ENCODE measurements at regions not wholly inside any gene's neighbourhood (a gene's known extent, or its start where the extent isn't known, plus 50 kb on each side); places are given as distances from the start of the nearest gene placed in this dataset.

GRCh38 chr12:88940854-88941253 lies 360.6 kb upstream of the KITLG start:
- TF ChIP-seq FOXP2 (optimal IDR thresholded peaks at IDR 0.05; ENCODE audit: control extremely low read depth, extremely low read length, insufficient read depth) (no peak), EZH2 (IDR thresholded peaks at IDR 0.05) (no peak), POLR2AphosphoS5 (IDR thresholded peaks at IDR 0.05; ENCODE audit: borderline replicate concordance, low read depth, low read length) (no peak)
- no peaks in the 10 kb centered on the region for H3K36me3 ChIP-seq (ENCODE audit: insufficient read depth, low read length)
- no peak overlapping the region for H3K9ac ChIP-seq (ENCODE audit: insufficient read length)
- no peak for DNase-seq (ENCODE audit: low read depth, low spot score)
- H3K4me3 ChIP-seq: no peak overlapping the region
- no peak overlapping the region for H3K27ac ChIP-seq
- no peaks in the 10 kb centered on the region for H3K9me3 ChIP-seq (ENCODE audit: low read depth, low read length)

DNA sequence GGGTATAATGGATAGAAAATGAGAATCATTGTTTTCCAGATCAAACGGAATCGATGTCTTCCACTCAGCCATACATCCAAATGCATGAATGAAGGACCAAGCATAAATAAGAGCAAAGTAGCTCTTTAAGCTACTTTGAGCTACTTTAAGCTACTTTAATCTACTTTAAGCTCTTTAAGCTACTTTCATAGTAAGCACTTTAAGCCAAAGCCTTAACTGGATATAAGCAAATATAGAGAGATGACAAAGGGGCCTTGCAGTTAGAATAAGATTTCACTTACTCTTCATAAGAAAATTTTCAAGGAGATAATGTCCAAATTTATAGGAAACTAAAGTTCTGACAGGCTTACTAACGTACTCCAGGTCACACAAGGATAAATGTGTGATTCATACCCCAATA lies 355.6 kb upstream of the KITLG start:
- no peak overlapping the region for H3K9ac ChIP-seq (ENCODE audit: insufficient read length)
- TF ChIP-seq FOXP2 (optimal IDR thresholded peaks at IDR 0.05; ENCODE audit: control extremely low read depth, extremely low read length, insufficient read depth) (no peak), POLR2AphosphoS5 (IDR thresholded peaks at IDR 0.05; ENCODE audit: borderline replicate concordance, low read depth, low read length) (no peak), EZH2 (IDR thresholded peaks at IDR 0.05) (no peak)
- no peak overlapping the region for H3K4me3 ChIP-seq
- H3K9me3 ChIP-seq (ENCODE audit: low read depth, low read length): no peaks in the 10 kb centered on the region
- H3K36me3 ChIP-seq (ENCODE audit: insufficient read depth, low read length): no peaks in the 10 kb centered on the region
- H3K27ac ChIP-seq: no peak overlapping the region
- DNase-seq (ENCODE audit: low read depth, low spot score): no peak

DNA sequence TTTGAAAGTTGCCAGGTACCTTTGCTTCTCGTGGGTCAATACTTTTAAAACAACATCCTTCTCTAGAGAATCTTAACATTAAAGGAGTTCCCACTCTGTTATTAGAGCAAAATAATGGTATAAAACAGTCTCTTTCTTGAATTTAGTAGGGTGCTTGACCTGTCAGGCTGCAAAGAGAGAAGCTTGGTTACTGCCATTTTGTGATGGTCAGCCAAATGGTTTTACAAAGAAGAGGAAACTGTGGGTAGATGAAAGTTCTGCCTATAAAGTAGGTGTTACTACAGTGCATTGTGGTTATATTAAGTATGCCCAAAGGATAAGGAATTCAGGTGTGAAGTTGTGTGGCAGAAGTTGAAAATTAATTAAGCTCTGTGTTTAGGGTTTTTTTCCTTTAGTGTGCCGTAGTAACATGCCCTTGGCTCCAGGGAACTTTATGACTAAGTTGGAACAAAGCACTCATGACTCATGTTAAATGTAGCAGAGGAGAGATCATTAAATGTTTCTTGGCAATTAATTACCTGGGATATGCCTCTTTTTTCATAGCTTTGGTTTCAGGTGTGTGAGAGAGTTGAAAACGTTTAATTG lies 354.0 kb upstream of the KITLG start:
- no peaks in the 10 kb centered on the region for H3K9me3 ChIP-seq (ENCODE audit: low read depth, low read length)
- H3K27ac ChIP-seq: no peak overlapping the region
- no peak overlapping the region for H3K9ac ChIP-seq (ENCODE audit: insufficient read length)
- no peaks in the 10 kb centered on the region for H3K36me3 ChIP-seq (ENCODE audit: insufficient read depth, low read length)
- TF ChIP-seq FOXP2 (optimal IDR thresholded peaks at IDR 0.05; ENCODE audit: control extremely low read depth, extremely low read length, insufficient read depth) (no peak), EZH2 (IDR thresholded peaks at IDR 0.05) (no peak), POLR2AphosphoS5 (IDR thresholded peaks at IDR 0.05; ENCODE audit: borderline replicate concordance, low read depth, low read length) (no peak)
- DNase-seq (ENCODE audit: low read depth, low spot score): no peak
- H3K4me3 ChIP-seq: no peak overlapping the region

DNA sequence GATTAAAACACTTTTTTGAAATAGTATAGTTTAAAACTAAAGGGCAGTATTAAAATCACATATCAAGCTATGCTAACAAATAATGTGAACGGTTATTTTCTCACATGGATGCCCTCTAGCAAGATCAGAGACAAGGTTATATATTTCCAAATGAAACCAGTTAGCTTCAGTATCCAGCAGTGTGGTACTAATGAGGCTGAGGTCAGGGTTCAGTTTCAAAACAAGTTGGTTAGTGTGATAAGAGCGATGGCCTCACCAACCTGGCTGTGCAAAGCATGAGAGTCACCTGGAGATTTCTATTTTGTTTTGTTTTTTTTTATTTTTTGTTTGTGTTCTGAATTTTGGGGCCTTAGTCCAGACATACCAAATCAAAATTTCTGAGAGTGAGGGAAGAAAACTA lies 352.2 kb upstream of the KITLG start:
- Histone ChIP-seq H3K9me3 (ENCODE audit: low read depth, low read length) (no peaks in the 10 kb centered on the region), H3K9ac (ENCODE audit: insufficient read length) (no peak overlapping the region), H3K36me3 (ENCODE audit: insufficient read depth, low read length) (no peaks in the 10 kb centered on the region), H3K4me3 (no peak overlapping the region), H3K27ac (no peak overlapping the region)
- no peak for DNase-seq (ENCODE audit: low read depth, low spot score)
- no peak for TF ChIP-seq EZH2 (IDR thresholded peaks at IDR 0.05)
- no peak for TF ChIP-seq FOXP2 (optimal IDR thresholded peaks at IDR 0.05; ENCODE audit: control extremely low read depth, extremely low read length, insufficient read depth)
- no peak for TF ChIP-seq POLR2AphosphoS5 (IDR thresholded peaks at IDR 0.05; ENCODE audit: borderline replicate concordance, low read depth, low read length)

DNA sequence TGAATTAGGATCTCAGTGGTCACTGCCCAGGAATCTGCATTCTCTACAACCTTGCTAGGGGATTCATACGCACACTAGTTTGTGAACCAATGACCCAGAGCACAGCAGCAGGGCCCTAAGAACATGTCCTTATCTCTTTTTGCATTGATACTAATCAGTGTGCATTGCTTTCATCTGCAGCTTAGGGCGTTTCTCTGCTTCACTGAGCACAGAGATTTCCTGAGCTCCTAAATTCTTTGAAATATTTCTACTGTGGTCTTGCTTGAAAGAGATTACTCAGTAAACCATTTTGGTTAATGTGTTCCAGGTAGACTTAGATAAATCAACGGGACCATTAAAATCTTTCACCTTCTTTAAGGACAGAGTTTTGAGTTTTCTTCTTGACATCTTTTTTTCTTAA lies 351.3 kb upstream of the KITLG start:
- no peaks in the 10 kb centered on the region for H3K9me3 ChIP-seq (ENCODE audit: low read depth, low read length)
- H3K9ac ChIP-seq (ENCODE audit: insufficient read length): no peak overlapping the region
- no peaks in the 10 kb centered on the region for H3K36me3 ChIP-seq (ENCODE audit: insufficient read depth, low read length)
- no peak for DNase-seq (ENCODE audit: low read depth, low spot score)
- no peak for TF ChIP-seq EZH2 (IDR thresholded peaks at IDR 0.05)
- TF ChIP-seq FOXP2 (optimal IDR thresholded peaks at IDR 0.05; ENCODE audit: control extremely low read depth, extremely low read length, insufficient read depth): no peak
- TF ChIP-seq POLR2AphosphoS5 (IDR thresholded peaks at IDR 0.05; ENCODE audit: borderline replicate concordance, low read depth, low read length): no peak
- H3K27ac ChIP-seq: no peak overlapping the region
- no peak overlapping the region for H3K4me3 ChIP-seq

GRCh38 chr12:88925454-88925853 lies 345.2 kb upstream of the KITLG start:
- no peak overlapping the region for H3K4me3 ChIP-seq
- no peak overlapping the region for H3K27ac ChIP-seq
- H3K9me3 ChIP-seq (ENCODE audit: low read depth, low read length): no peaks in the 10 kb centered on the region
- H3K9ac ChIP-seq (ENCODE audit: insufficient read length): no peak overlapping the region
- TF ChIP-seq POLR2AphosphoS5 (IDR thresholded peaks at IDR 0.05; ENCODE audit: borderline replicate concordance, low read depth, low read length) (no peak), FOXP2 (optimal IDR thresholded peaks at IDR 0.05; ENCODE audit: control extremely low read depth, extremely low read length, insufficient read depth) (no peak), EZH2 (IDR thresholded peaks at IDR 0.05) (no peak)
- no peaks in the 10 kb centered on the region for H3K36me3 ChIP-seq (ENCODE audit: insufficient read depth, low read length)
- no peak for DNase-seq (ENCODE audit: low read depth, low spot score)

DNA sequence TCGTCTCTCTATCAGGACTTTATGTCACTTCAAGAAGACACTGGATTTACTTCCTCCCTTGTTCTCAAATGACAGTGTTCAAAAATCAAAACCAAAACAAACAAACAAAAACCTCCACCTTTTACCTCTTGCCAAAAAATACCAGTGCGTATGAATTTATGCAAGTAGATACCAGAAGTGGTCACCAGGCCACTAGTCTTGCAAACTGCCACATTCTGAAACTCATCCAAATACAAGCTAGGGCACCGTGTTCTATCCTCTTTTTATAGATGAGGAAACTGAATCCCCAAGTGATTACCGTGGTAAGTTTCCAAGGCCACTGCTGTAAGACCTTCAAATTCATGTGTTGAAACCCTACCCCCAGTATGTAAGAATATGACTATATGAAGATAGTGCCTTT lies 343.9 kb upstream of the KITLG start:
- no peak overlapping the region for H3K4me3 ChIP-seq
- H3K9me3 ChIP-seq (ENCODE audit: low read depth, low read length): no peaks in the 10 kb centered on the region
- no peak overlapping the region for H3K9ac ChIP-seq (ENCODE audit: insufficient read length)
- TF ChIP-seq EZH2 (IDR thresholded peaks at IDR 0.05) (no peak), FOXP2 (optimal IDR thresholded peaks at IDR 0.05; ENCODE audit: control extremely low read depth, extremely low read length, insufficient read depth) (no peak), POLR2AphosphoS5 (IDR thresholded peaks at IDR 0.05; ENCODE audit: borderline replicate concordance, low read depth, low read length) (no peak)
- H3K27ac ChIP-seq: no peak overlapping the region
- no peaks in the 10 kb centered on the region for H3K36me3 ChIP-seq (ENCODE audit: insufficient read depth, low read length)
- no peak for DNase-seq (ENCODE audit: low read depth, low spot score)

- Histone ChIP-seq H3K4me3 (no peak overlapping the region), H3K36me3 (ENCODE audit: insufficient read depth, low read length) (no peaks in the 10 kb centered on the region), H3K9ac (ENCODE audit: insufficient read length) (no peak overlapping the region), H3K9me3 (ENCODE audit: low read depth, low read length) (no peaks in the 10 kb centered on the region), H3K27ac (no peak overlapping the region)
- no peak for DNase-seq (ENCODE audit: low read depth, low spot score)
- no peak for TF ChIP-seq POLR2AphosphoS5 (IDR thresholded peaks at IDR 0.05; ENCODE audit: borderline replicate concordance, low read depth, low read length)
- no peak for TF ChIP-seq FOXP2 (optimal IDR thresholded peaks at IDR 0.05; ENCODE audit: control extremely low read depth, extremely low read length, insufficient read depth)
Observed at GRCh38 chr12:88923631-88924030, 343.4 kb upstream of the KITLG start.

DNA sequence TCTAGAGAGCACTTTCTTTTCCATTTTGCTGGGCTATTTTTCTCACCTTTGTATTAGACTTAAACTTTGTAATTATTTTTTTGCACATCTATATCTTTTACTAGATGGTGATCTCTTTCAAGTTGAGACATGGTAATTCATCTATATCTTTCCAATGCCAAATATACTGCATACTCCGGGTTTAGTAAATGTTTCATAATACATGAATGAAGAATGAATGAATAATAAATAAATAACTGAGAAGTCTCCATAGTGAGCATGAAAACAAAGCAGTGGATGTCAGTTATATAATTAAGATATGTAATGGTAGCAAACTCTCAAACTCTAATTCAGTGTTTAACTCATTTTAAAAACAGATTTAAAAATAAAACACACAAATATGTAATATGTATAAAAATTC lies 342.5 kb upstream of the KITLG start:
- no peaks in the 10 kb centered on the region for H3K36me3 ChIP-seq (ENCODE audit: insufficient read depth, low read length)
- H3K27ac ChIP-seq: no peak overlapping the region
- H3K9me3 ChIP-seq (ENCODE audit: low read depth, low read length): no peaks in the 10 kb centered on the region
- no peak overlapping the region for H3K4me3 ChIP-seq
- DNase-seq (ENCODE audit: low read depth, low spot score): no peak
- no peak overlapping the region for H3K9ac ChIP-seq (ENCODE audit: insufficient read length)
- TF ChIP-seq EZH2 (IDR thresholded peaks at IDR 0.05) (no peak), FOXP2 (optimal IDR thresholded peaks at IDR 0.05; ENCODE audit: control extremely low read depth, extremely low read length, insufficient read depth) (no peak), POLR2AphosphoS5 (IDR thresholded peaks at IDR 0.05; ENCODE audit: borderline replicate concordance, low read depth, low read length) (no peak)

Data from SK-N-MC (cell line).